Tibial nerve (tissue), 4 donors: ENCODE measurements at regions not wholly inside any gene's neighbourhood (a gene's known extent, or its start where the extent isn't known, plus 50 kb on each side); places are given as distances from the start of the nearest gene placed in this dataset.

Experiments used
- EP300 ChIP-seq, 2 donors: sonication (generic); formaldehyde crosslinking; IDR thresholded peaks; one replicate each; pipeline ENCODE4 v1.6.1; 2017; ENCODE audit warnings: antibody characterized with exemption in 2 of 2, mild to moderate bottlenecking in 1 of 2
- TF ChIP-seq, protein P1 (sequence below), 5 experiments: fragments of 200-600 bp in 3 of 5; fragments of 450-650 bp in 2 of 5; sonication (generic) in 3 of 5; IDR thresholded peaks; one replicate each; pipeline ENCODE4 v1.5.1; 2016 to 2019; ENCODE audit warnings: antibody characterized with exemption in 5 of 5, mild to moderate bottlenecking in 3 of 5, moderate library complexity in 2 of 5

- TF ChIP-seq, protein P1, sequence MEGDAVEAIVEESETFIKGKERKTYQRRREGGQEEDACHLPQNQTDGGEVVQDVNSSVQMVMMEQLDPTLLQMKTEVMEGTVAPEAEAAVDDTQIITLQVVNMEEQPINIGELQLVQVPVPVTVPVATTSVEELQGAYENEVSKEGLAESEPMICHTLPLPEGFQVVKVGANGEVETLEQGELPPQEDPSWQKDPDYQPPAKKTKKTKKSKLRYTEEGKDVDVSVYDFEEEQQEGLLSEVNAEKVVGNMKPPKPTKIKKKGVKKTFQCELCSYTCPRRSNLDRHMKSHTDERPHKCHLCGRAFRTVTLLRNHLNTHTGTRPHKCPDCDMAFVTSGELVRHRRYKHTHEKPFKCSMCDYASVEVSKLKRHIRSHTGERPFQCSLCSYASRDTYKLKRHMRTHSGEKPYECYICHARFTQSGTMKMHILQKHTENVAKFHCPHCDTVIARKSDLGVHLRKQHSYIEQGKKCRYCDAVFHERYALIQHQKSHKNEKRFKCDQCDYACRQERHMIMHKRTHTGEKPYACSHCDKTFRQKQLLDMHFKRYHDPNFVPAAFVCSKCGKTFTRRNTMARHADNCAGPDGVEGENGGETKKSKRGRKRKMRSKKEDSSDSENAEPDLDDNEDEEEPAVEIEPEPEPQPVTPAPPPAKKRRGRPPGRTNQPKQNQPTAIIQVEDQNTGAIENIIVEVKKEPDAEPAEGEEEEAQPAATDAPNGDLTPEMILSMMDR (IDR thresholded peaks at IDR 0.05), result no peak
- TF ChIP-seq EP300 (IDR thresholded peaks at IDR 0.05), result no peak
These were observed 53.3 kb downstream of the OLFML3 start for GRCh38 chr1:114032271-114033215.
